ENCODE measurements at regions not wholly inside any gene's neighbourhood (a gene's known extent, or its start where the extent isn't known, plus 50 kb on each side); places are given as distances from the start of the nearest gene placed in this dataset.

DNA sequence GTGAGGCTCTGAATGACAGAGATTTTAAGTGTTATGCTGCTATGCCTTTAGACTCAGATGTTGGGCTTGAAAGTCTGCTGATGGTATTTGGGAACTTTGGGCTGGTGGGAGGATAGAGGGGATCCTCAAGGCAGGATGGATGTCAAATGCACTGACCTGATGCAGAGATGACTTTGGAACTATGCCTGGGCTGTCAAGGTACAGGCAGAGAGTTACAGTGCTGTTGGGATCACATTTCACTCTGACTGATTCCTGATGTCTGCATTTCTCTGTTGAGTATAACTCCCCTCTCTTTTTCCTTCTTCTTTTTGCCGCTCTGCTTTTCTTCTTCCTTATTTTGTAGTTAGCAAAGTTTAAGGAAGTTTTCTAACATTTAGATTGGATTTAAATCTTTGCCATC lies 271.8 kb upstream of the ARX start (continued):
- TF ChIP-seq, protein P1, sequence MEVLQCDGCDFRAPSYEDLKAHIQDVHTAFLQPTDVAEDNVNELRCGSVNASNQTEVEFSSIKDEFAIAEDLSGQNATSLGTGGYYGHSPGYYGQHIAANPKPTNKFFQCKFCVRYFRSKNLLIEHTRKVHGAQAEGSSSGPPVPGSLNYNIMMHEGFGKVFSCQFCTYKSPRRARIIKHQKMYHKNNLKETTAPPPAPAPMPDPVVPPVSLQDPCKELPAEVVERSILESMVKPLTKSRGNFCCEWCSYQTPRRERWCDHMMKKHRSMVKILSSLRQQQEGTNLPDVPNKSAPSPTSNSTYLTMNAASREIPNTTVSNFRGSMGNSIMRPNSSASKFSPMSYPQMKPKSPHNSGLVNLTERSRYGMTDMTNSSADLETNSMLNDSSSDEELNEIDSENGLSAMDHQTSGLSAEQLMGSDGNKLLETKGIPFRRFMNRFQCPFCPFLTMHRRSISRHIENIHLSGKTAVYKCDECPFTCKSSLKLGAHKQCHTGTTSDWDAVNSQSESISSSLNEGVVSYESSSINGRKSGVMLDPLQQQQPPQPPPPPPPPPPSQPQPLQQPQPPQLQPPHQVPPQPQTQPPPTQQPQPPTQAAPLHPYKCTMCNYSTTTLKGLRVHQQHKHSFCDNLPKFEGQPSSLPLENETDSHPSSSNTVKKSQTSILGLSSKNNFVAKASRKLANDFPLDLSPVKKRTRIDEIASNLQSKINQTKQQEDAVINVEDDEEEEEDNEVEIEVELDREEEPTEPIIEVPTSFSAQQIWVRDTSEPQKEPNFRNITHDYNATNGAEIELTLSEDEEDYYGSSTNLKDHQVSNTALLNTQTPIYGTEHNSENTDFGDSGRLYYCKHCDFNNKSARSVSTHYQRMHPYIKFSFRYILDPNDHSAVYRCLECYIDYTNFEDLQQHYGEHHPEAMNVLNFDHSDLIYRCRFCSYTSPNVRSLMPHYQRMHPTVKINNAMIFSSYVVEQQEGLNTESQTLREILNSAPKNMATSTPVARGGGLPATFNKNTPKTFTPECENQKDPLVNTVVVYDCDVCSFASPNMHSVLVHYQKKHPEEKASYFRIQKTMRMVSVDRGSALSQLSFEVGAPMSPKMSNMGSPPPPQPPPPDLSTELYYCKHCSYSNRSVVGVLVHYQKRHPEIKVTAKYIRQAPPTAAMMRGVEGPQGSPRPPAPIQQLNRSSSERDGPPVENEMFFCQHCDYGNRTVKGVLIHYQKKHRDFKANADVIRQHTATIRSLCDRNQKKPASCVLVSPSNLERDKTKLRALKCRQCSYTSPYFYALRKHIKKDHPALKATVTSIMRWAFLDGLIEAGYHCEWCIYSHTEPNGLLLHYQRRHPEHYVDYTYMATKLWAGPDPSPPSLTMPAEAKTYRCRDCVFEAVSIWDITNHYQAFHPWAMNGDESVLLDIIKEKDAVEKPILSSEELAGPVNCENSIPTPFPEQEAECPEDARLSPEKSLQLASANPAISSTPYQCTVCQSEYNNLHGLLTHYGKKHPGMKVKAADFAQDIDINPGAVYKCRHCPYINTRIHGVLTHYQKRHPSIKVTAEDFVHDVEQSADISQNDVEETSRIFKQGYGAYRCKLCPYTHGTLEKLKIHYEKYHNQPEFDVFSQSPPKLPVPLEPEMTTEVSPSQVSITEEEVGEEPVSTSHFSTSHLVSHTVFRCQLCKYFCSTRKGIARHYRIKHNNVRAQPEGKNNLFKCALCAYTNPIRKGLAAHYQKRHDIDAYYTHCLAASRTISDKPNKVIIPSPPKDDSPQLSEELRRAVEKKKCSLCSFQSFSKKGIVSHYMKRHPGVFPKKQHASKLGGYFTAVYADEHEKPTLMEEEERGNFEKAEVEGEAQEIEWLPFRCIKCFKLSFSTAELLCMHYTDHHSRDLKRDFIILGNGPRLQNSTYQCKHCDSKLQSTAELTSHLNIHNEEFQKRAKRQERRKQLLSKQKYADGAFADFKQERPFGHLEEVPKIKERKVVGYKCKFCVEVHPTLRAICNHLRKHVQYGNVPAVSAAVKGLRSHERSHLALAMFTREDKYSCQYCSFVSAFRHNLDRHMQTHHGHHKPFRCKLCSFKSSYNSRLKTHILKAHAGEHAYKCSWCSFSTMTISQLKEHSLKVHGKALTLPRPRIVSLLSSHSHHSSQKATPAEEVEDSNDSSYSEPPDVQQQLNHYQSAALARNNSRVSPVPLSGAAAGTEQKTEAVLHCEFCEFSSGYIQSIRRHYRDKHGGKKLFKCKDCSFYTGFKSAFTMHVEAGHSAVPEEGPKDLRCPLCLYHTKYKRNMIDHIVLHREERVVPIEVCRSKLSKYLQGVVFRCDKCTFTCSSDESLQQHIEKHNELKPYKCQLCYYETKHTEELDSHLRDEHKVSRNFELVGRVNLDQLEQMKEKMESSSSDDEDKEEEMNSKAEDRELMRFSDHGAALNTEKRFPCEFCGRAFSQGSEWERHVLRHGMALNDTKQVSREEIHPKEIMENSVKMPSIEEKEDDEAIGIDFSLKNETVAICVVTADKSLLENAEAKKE (CRISPR knock-in tag; IDR thresholded peaks at IDR 0.05), result no peak
- TF ChIP-seq CREB1 (CRISPR knock-in tag; IDR thresholded peaks at IDR 0.05; ENCODE audit: low read depth) (no peak), ZNF331 (CRISPR knock-in tag; IDR thresholded peaks at IDR 0.05; ENCODE audit: low read depth) (no peak), NANOG (IDR thresholded peaks at IDR 0.05; ENCODE audit: borderline replicate concordance) (no peak), JUNB (IDR thresholded peaks at IDR 0.05; ENCODE audit: unreplicated experiment) (no peak), ZNF114 (CRISPR knock-in tag; IDR thresholded peaks at IDR 0.05) (no peak)

DNA sequence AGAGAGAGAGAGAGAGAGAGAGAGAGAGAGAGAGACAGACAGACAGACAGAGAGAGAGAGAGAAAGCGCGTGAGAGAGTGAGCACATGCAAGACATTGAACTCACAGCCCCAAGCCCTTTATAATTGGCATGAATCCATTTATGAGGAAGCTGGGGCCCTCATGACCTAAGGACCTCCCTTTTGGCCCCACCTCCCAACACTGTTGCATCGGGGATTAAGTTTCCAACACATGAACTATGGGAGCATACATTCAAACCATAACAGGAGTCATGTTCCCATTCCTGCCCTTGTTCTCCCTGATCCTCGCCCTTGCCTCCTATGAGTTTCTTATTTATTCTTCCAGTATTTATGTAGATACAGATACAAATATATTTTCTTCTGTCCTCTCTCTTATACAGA lies 269.8 kb upstream of the ARX start:
- DNase-seq (ENCODE audit: low spot score), result no peak
- H3F3A ChIP-seq (replicated peaks; ENCODE audit: low read depth), result no peaks in the 10 kb centered on the region
- H3K9me2 ChIP-seq (ENCODE audit: insufficient read depth), result no peaks in the 10 kb centered on the region
- Mint-ChIP-seq H3K27ac (no peak overlapping the region), H3K4me3 (no peak overlapping the region), H3K4me1 (peaks cover 4% of the 10 kb centered on the region; the same call in 1 of the 3 replicates), H3K27me3 (ENCODE audit: insufficient read depth, low read depth, poor library complexity) (no peaks in the 10 kb centered on the region), H3K9me3 (no peaks in the 10 kb centered on the region), H3K36me3 (ENCODE audit: low read depth) (no peaks in the 10 kb centered on the region)
- no peak overlapping the region for H3K4me2 ChIP-seq
- TF ChIP-seq, protein P2, sequence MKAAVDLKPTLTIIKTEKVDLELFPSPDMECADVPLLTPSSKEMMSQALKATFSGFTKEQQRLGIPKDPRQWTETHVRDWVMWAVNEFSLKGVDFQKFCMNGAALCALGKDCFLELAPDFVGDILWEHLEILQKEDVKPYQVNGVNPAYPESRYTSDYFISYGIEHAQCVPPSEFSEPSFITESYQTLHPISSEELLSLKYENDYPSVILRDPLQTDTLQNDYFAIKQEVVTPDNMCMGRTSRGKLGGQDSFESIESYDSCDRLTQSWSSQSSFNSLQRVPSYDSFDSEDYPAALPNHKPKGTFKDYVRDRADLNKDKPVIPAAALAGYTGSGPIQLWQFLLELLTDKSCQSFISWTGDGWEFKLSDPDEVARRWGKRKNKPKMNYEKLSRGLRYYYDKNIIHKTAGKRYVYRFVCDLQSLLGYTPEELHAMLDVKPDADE (IDR thresholded peaks at IDR 0.05), result no peak
- TF ChIP-seq STAT1 (IDR thresholded peaks at IDR 0.05; ENCODE audit: unreplicated experiment) (no peak), POLR2AphosphoS5 (IDR thresholded peaks at IDR 0.05; ENCODE audit: low read depth) (no peak), JUNB (IDR thresholded peaks at IDR 0.05; ENCODE audit: unreplicated experiment) (no peak), EZH2phosphoT487 (IDR thresholded peaks at IDR 0.05; ENCODE audit: unreplicated experiment) (no peak)
- TF ChIP-seq, protein P3, sequence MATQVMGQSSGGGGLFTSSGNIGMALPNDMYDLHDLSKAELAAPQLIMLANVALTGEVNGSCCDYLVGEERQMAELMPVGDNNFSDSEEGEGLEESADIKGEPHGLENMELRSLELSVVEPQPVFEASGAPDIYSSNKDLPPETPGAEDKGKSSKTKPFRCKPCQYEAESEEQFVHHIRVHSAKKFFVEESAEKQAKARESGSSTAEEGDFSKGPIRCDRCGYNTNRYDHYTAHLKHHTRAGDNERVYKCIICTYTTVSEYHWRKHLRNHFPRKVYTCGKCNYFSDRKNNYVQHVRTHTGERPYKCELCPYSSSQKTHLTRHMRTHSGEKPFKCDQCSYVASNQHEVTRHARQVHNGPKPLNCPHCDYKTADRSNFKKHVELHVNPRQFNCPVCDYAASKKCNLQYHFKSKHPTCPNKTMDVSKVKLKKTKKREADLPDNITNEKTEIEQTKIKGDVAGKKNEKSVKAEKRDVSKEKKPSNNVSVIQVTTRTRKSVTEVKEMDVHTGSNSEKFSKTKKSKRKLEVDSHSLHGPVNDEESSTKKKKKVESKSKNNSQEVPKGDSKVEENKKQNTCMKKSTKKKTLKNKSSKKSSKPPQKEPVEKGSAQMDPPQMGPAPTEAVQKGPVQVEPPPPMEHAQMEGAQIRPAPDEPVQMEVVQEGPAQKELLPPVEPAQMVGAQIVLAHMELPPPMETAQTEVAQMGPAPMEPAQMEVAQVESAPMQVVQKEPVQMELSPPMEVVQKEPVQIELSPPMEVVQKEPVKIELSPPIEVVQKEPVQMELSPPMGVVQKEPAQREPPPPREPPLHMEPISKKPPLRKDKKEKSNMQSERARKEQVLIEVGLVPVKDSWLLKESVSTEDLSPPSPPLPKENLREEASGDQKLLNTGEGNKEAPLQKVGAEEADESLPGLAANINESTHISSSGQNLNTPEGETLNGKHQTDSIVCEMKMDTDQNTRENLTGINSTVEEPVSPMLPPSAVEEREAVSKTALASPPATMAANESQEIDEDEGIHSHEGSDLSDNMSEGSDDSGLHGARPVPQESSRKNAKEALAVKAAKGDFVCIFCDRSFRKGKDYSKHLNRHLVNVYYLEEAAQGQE (IDR thresholded peaks at IDR 0.05; ENCODE audit: unreplicated experiment), result no peak
- H3K36me3 ChIP-seq (ENCODE audit: insufficient read depth), result no peaks in the 10 kb centered on the region
- no peak overlapping the region for H2AFZ ChIP-seq
- H4K20me1 ChIP-seq (replicated peaks; ENCODE audit: insufficient read depth), result no peaks in the 10 kb centered on the region
- no peaks in the 10 kb centered on the region for H3K4me1 ChIP-seq (ENCODE audit: insufficient read depth)
- no peak overlapping the region for H3K4me3 ChIP-seq
- no peak for ATAC-seq
- H3K27me3 ChIP-seq (ENCODE audit: insufficient read depth), result no peaks in the 10 kb centered on the region
- H3K27ac ChIP-seq (ENCODE audit: low read depth), result no peak overlapping the region
- no peaks in the 10 kb centered on the region for H3K79me2 ChIP-seq (replicated peaks; ENCODE audit: insufficient read depth)
